Gastrocnemius medialis (tissue), 4 donors: ENCODE measurements at regions not wholly inside any gene's neighbourhood (a gene's known extent, or its start where the extent isn't known, plus 50 kb on each side); places are given as distances from the start of the nearest gene placed in this dataset.

Experiments
- ATAC-seq, 2 donors: fragments of 150-250 bp; one replicate each; pipeline ENCODE4 v1.9.1; 2016
- DNase-seq, 2 donors: peaks; one replicate each; pipeline ENCODE4 v3.0.0-alpha.2; 2019
- H3K27ac ChIP-seq, 4 donors: fragments of 200-600 bp; sonication (generic); 1 replicate in 1 of 4; 2 replicates in 3 of 4; pipeline ENCODE4 v1.5.1; 2016 to 2018; ENCODE audit warnings: mild to moderate bottlenecking in 2 of 4, moderate library complexity in 1 of 4
- H3K27me3 ChIP-seq, 3 donors: fragments of 200-600 bp; sonication (generic) in 2 of 3; 1 replicate in 1 of 3; 2 replicates in 2 of 3; pipeline versions ENCODE4 v1.5.1 to v1.6.0; 2016 to 2019; ENCODE audit warnings: mild to moderate bottlenecking in 1 of 3, moderate library complexity in 1 of 3
- H3K36me3 ChIP-seq, 2 donors: fragments of 200-600 bp; sonication (generic) in 1 of 2; one replicate each; pipeline ENCODE4 v1.5.1; 2017 to 2018
- H3K4me1 ChIP-seq, 2 donors: fragments of 200-600 bp; sonication (generic) in 1 of 2; one replicate each; pipeline ENCODE4 v1.5.1; 2016 to 2017; ENCODE audit warnings: mild to moderate bottlenecking in 2 of 2
- H3K4me3 ChIP-seq, 4 donors: fragments of 200-600 bp; sonication (generic) in 3 of 4; 1 replicate in 1 of 4; 2 replicates in 3 of 4; pipeline ENCODE4 v1.5.1; 2016 to 2019; ENCODE audit warnings: mild to moderate bottlenecking in 2 of 4
- H3K9me3 ChIP-seq, 3 donors: fragments of 200-600 bp; sonication (generic) in 2 of 3; 1 replicate in 1 of 3; 2 replicates in 2 of 3; pipeline ENCODE4 v1.5.1; 2016 to 2019
- CTCF ChIP-seq, 5 experiments: fragments of 450-650 bp in 3 of 5; fragments of 200-600 bp in 2 of 5; sonication (generic) in 2 of 5; IDR thresholded peaks in 4 of 5; conservative IDR thresholded peaks in 1 of 5; 1 replicate in 4 of 5; 2 replicates in 1 of 5; pipeline ENCODE4 v1.5.1; 2016 to 2019; ENCODE audit warnings: antibody characterized with exemption in 5 of 5, mild to moderate bottlenecking in 3 of 5, moderate library complexity in 3 of 5
- POLR2A ChIP-seq, 2 donors: fragments of 450-650 bp; IDR thresholded peaks; one replicate each; pipeline ENCODE4 v1.6.1; 2017; ENCODE audit warnings: antibody characterized with exemption in 2 of 2, mild to moderate bottlenecking in 2 of 2, moderate library complexity in 2 of 2
- in situ Hi-C, 4 donors: fragments of 200-750 bp; cut with MboI; loops; one replicate each; pipeline versions ENCODE4 v1.15.0 to v1.8.0; 2017; ENCODE audit warnings: low sequenced_read_pairs in 4 of 4
- intact Hi-C: fragments of 100-400 bp; cut with DNase I; formaldehyde crosslinking; loops from one replicate; pipeline ENCODE4 v1.15.1; 2023; ENCODE audit warnings: low total_unique reads

- no peaks in the 10 kb centered on the region for H3K9me3 ChIP-seq
- ATAC-seq (no peak), DNase-seq (no peak)
- no peak overlapping the region for H3K27ac ChIP-seq
- no peaks in the 10 kb centered on the region for H3K4me1 ChIP-seq
- H3K4me3 ChIP-seq, result no peak overlapping the region
- no peak for TF ChIP-seq CTCF (IDR thresholded peaks at IDR 0.05 in 4 of 5, conservative IDR thresholded peaks at IDR 0.05 in 1 of 5)
- TF ChIP-seq POLR2A (IDR thresholded peaks at IDR 0.05), result no peak
- intact Hi-C loops, result no loop called here
- in situ Hi-C loops, result no loop called here
- no peaks in the 10 kb centered on the region for H3K36me3 ChIP-seq
- H3K27me3 ChIP-seq, result no peaks in the 10 kb centered on the region
Observed at GRCh38 chr7:81213394-81213793, 294.5 kb upstream of the SEMA3C start.

GRCh38 chr7:81211934-81212320, 293.1 kb upstream of the SEMA3C start:
- Histone ChIP-seq H3K27me3 (no peaks in the 10 kb centered on the region), H3K36me3 (no peaks in the 10 kb centered on the region), H3K4me3 (no peak overlapping the region), H3K27ac (no peak overlapping the region), H3K4me1 (no peaks in the 10 kb centered on the region), H3K9me3 (no peaks in the 10 kb centered on the region)
- in situ Hi-C loops (no loop called here), intact Hi-C loops (no loop called here)
- TF ChIP-seq POLR2A (IDR thresholded peaks at IDR 0.05) (no peak), CTCF (IDR thresholded peaks at IDR 0.05 in 4 of 5, conservative IDR thresholded peaks at IDR 0.05 in 1 of 5) (no peak)
- ATAC-seq (no peak), DNase-seq (no peak)

GRCh38 chr7:81211204-81211933, 292.5 kb upstream of the SEMA3C start:
- Histone ChIP-seq H3K27ac (no peak overlapping the region), H3K4me3 (no peak overlapping the region), H3K27me3 (no peaks in the 10 kb centered on the region), H3K36me3 (no peaks in the 10 kb centered on the region), H3K9me3 (no peaks in the 10 kb centered on the region), H3K4me1 (no peaks in the 10 kb centered on the region)
- in situ Hi-C loops, result no loop called here
- no peak for ATAC-seq
- TF ChIP-seq POLR2A (IDR thresholded peaks at IDR 0.05), result no peak
- TF ChIP-seq CTCF (IDR thresholded peaks at IDR 0.05 in 4 of 5, conservative IDR thresholded peaks at IDR 0.05 in 1 of 5), result no peak
- intact Hi-C loops, result no loop called here
- no peak for DNase-seq

GRCh38 chr7:81210137-81211064, 291.6 kb upstream of the SEMA3C start:
- H3K36me3 ChIP-seq, result no peaks in the 10 kb centered on the region
- TF ChIP-seq POLR2A (IDR thresholded peaks at IDR 0.05), result no peak
- TF ChIP-seq CTCF (IDR thresholded peaks at IDR 0.05 in 4 of 5, conservative IDR thresholded peaks at IDR 0.05 in 1 of 5), result no peak
- in situ Hi-C loops (no loop called here), intact Hi-C loops (no loop called here)
- H3K4me3 ChIP-seq, result no peak overlapping the region
- DNase-seq (no peak), ATAC-seq (no peak)
- H3K27me3 ChIP-seq, result no peaks in the 10 kb centered on the region
- no peaks in the 10 kb centered on the region for H3K9me3 ChIP-seq
- no peaks in the 10 kb centered on the region for H3K4me1 ChIP-seq
- no peak overlapping the region for H3K27ac ChIP-seq
